Peyer's patch (tissue), 4 donors: ENCODE measurements at regions not wholly inside any gene's neighbourhood (a gene's known extent, or its start where the extent isn't known, plus 50 kb on each side); places are given as distances from the start of the nearest gene placed in this dataset.

Source experiments
- DNase-seq, 3 donors: peaks; one replicate each; pipeline ENCODE4 v3.0.0-alpha.2; 2017 to 2019
- H3K27ac ChIP-seq, 4 donors: fragments of 200-600 bp; sonication (generic); one replicate each; pipeline ENCODE4 v1.5.1; 2016 to 2019
- H3K27me3 ChIP-seq, 2 donors: fragments of 200-600 bp; sonication (generic); one replicate each; pipeline ENCODE4 v1.5.1; 2019
- H3K36me3 ChIP-seq, 3 donors: fragments of 200-600 bp; sonication (generic); one replicate each; pipeline ENCODE4 v1.5.1; 2016 to 2019
- H3K4me1 ChIP-seq, 4 donors: fragments of 200-600 bp; sonication (generic); one replicate each; pipeline ENCODE4 v1.5.1; 2016 to 2019
- H3K4me3 ChIP-seq, 4 donors: fragments of 200-600 bp; sonication (generic); 1 replicate in 3 of 4; 2 replicates in 1 of 4; pipeline ENCODE4 v1.5.1; 2016 to 2019; ENCODE audit warnings: mild to moderate bottlenecking in 1 of 4
- H3K9me3 ChIP-seq, 4 donors: fragments of 200-600 bp; sonication (generic); one replicate each; pipeline ENCODE4 v1.5.1; 2016 to 2019; ENCODE audit warnings: mild to moderate bottlenecking in 1 of 4
- CTCF ChIP-seq, 6 experiments: fragments of 450-650 bp in 4 of 6; fragments of 200-600 bp in 2 of 6; sonication (generic) in 1 of 6; IDR thresholded peaks; one replicate each; pipeline ENCODE4 v1.5.1; 2017 to 2019; ENCODE audit warnings: antibody characterized with exemption in 6 of 6, mild to moderate bottlenecking in 3 of 6, moderate library complexity in 1 of 6
- POLR2A ChIP-seq, 2 donors: fragments of 450-650 bp; IDR thresholded peaks; one replicate each; pipeline ENCODE4 v1.5.1; 2017; ENCODE audit warnings: antibody characterized with exemption in 2 of 2, mild to moderate bottlenecking in 2 of 2, moderate library complexity in 2 of 2

- no peaks in the 10 kb centered on the region for H3K4me1 ChIP-seq
- no peaks in the 10 kb centered on the region for H3K27me3 ChIP-seq
- H3K36me3 ChIP-seq, result no peaks in the 10 kb centered on the region
- no peak for TF ChIP-seq CTCF (IDR thresholded peaks at IDR 0.05)
- no peak for TF ChIP-seq POLR2A (IDR thresholded peaks at IDR 0.05)
- H3K9me3 ChIP-seq, result no peaks in the 10 kb centered on the region
- H3K27ac ChIP-seq, result no peak overlapping the region
- no peak for DNase-seq
- H3K4me3 ChIP-seq, result no peak overlapping the region
Observed at GRCh38 chr4:160159457-160159856, 1056.6 kb downstream of the RAPGEF2 start.

- H3K36me3 ChIP-seq, result no peaks in the 10 kb centered on the region
- no peak overlapping the region for H3K27ac ChIP-seq
- H3K4me1 ChIP-seq, result no peaks in the 10 kb centered on the region
- no peaks in the 10 kb centered on the region for H3K27me3 ChIP-seq
- H3K4me3 ChIP-seq, result no peak overlapping the region
- DNase-seq, result no peak
- no peak for TF ChIP-seq POLR2A (IDR thresholded peaks at IDR 0.05)
- TF ChIP-seq CTCF (IDR thresholded peaks at IDR 0.05), result no peak
- H3K9me3 ChIP-seq, result no peaks in the 10 kb centered on the region
Observed at GRCh38 chr4:160161026-160161425, 1058.1 kb downstream of the RAPGEF2 start.

GRCh38 chr4:160175064-160175643, 1072.3 kb downstream of the RAPGEF2 start:
- no peak overlapping the region for H3K4me3 ChIP-seq
- TF ChIP-seq POLR2A (IDR thresholded peaks at IDR 0.05), result no peak
- peak in 2 of 6 experiments; percentile 4 to 22 for TF ChIP-seq CTCF (IDR thresholded peaks at IDR 0.05)
- no peaks in the 10 kb centered on the region for H3K27me3 ChIP-seq
- DNase-seq, result no peak
- no peaks in the 10 kb centered on the region for H3K4me1 ChIP-seq
- H3K9me3 ChIP-seq, result no peaks in the 10 kb centered on the region
- no peak overlapping the region for H3K27ac ChIP-seq
- H3K36me3 ChIP-seq, result no peaks in the 10 kb centered on the region

GRCh38 chr4:160180211-160180610, 1077.3 kb downstream of the RAPGEF2 start:
- Histone ChIP-seq H3K27ac (no peak overlapping the region), H3K27me3 (no peaks in the 10 kb centered on the region), H3K36me3 (no peaks in the 10 kb centered on the region), H3K9me3 (no peaks in the 10 kb centered on the region), H3K4me3 (no peak overlapping the region), H3K4me1 (no peaks in the 10 kb centered on the region)
- TF ChIP-seq POLR2A (IDR thresholded peaks at IDR 0.05), result no peak
- no peak for TF ChIP-seq CTCF (IDR thresholded peaks at IDR 0.05)
- no peak for DNase-seq

GRCh38 chr4:160182727-160183126, 1079.8 kb downstream of the RAPGEF2 start:
- TF ChIP-seq CTCF (IDR thresholded peaks at IDR 0.05) (no peak), POLR2A (IDR thresholded peaks at IDR 0.05) (no peak)
- H3K4me1 ChIP-seq, result no peaks in the 10 kb centered on the region
- no peak overlapping the region for H3K4me3 ChIP-seq

GRCh38 chr4:160184884-160185283, 1082.0 kb downstream of the RAPGEF2 start:
- no peak for DNase-seq
- Histone ChIP-seq H3K9me3 (no peaks in the 10 kb centered on the region), H3K36me3 (no peaks in the 10 kb centered on the region), H3K4me3 (no peak overlapping the region), H3K27me3 (no peaks in the 10 kb centered on the region), H3K27ac (no peak overlapping the region), H3K4me1 (no peaks in the 10 kb centered on the region)
- TF ChIP-seq POLR2A (IDR thresholded peaks at IDR 0.05) (no peak), CTCF (IDR thresholded peaks at IDR 0.05) (no peak)

More at GRCh38 chr4:160182727-160183126, 1079.8 kb downstream of the RAPGEF2 start:
- Histone ChIP-seq H3K27ac (no peak overlapping the region), H3K27me3 (no peaks in the 10 kb centered on the region), H3K36me3 (no peaks in the 10 kb centered on the region), H3K9me3 (no peaks in the 10 kb centered on the region)
- no peak for DNase-seq
